ENCODE measurements at regions not wholly inside any gene's neighbourhood (a gene's known extent, or its start where the extent isn't known, plus 50 kb on each side); places are given as distances from the start of the nearest gene placed in this dataset.
"Not testable (repeated sequence)": the region's sequence is repeated elsewhere in the genome, so short reads cannot be mapped to it uniquely, and the experiment has no call there.

DNA sequence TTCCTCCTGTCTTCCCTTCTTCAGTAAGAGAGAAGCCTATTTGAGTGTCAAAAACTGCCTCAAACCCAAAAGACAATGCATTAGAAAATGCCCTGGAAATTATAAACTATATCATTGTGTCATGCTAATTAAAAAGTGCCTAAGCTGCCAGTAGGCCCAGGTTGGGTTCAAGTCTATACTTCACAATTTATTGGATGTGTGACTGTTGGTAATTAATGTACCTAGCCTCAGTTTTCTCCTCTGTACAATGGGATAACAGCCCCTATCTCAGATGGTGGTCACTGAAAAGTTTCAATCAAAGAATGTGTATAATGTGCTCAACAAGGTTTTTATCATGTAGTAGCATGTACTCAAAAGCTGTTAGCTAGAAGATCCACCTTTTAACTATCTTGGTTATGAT is 246.9 kb upstream of the DUSP10 start:
- DNase-seq = no peak

GRCh38 chr1:221987860-221988520 is 246.1 kb upstream of the DUSP10 start:
- DNase-seq = no peak

GRCh38 chr1:221983444-221983843 is 241.6 kb upstream of the DUSP10 start:
- DNase-seq = no peak

DNA sequence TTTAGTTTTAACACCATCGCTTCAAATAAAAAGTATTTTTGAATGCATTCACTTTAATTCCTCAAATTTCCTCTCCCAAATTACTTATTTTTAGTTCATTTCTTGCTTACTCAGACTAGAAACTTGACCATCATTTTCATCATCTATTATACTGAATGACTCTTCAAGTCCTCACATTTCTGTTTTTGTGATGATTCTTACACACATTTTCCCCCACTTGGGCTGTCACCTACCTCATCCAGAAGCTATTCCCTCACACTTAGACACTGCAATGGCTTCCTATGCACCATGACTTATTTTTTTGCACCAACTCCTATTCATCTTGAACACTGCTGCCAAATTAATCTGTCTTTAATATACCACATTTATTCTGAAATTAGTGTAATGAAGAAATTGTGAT is 239.6 kb upstream of the DUSP10 start:
- no peak for DNase-seq

DNA sequence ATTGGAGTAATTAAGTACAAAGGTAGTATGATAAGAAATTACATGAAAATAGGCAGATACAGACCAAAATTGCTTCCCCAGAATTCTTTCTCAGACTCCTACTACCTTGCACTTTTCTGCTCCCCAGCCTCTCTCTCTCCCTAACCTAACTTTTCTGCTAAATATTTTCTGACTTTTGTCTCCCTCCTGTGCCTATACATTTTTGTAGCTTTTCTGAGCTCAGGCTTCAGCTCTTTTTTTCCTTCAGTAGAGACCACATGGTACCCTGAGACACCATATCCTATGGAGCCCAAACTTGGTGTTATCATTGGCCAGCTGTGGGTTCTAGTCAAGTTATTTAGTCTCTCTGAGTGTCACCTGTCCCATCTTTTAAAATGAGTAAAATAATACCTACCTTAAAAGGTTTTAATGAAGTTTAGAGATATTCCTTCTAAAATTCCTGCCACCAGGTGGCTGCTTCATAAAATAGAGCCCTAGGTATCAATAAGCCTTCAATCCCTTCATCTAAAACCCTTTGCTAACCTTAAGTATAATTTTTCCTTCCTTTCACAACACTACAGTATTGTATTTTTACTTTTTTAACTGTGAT is 237.6 kb upstream of the DUSP10 start:
- DNase-seq = no peak

GRCh38 chr1:221978631-221979334 is 236.9 kb upstream of the DUSP10 start:
- DNase-seq = not testable (repeated sequence)

GRCh38 chr1:221973787-221974186 is 231.9 kb upstream of the DUSP10 start:
- DNase-seq = not testable (repeated sequence)

DNA sequence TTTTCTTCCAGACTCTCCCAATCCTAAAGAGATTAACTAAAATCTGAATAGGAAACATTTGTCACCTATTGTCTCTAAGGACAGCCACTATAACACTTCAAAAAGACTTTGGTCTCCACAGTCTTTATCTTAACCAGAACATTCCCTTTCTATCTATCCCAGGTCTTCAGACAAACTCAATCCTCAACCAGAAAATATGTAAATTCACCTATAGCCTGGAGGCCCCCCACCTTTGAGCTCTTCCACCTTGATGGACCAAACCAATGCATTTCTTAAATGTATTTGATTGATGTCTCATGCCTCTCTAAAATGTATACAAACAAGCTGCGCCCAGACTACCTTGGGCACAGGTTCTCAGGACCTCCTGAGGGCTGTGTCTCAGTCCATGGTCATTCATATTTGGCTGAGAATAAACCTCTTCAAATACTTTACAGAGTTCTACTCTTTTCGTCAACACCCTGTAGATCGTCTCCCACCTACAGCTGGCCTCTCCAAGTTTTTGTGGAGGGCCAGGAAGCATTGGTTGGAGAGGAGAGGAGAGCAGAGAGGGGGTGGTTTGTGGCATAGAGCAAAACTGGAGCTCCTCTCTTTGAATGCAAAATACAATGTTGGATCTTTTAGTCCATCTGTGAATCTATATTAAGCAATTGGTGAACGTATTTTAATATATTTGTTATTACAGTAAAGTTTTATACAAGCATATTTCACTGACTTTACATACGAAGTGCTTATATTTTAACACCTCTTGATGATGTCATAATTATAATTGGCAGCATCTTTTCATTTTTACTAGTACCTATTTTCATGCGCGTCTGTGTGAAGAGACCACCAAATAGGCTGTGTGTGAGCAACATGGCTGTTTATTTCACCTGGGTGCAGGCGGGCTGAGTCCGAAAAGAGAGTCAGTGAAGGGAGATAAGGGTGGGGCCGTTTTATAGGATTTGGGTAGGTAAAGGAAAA is 230.7 kb upstream of the DUSP10 start:
- no peak for DNase-seq

DNA sequence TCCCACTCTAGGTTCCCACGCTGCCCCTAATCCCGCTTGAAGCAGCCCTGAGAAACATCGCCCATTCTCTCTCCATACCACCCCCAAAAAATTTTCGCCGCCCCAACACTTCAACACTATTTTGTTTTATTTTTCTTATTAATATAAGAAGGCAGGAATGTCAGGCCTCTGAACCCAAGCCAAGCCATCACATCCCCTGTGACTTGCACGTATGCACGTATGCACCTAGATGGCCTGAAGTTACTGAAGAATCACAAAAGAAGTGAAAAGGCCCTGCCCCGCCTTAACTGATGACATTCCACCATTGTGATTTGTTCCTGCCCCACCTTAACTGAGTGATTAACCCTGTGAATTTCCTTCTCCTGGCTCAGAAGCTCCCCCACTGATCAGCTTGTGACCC is 229.1 kb upstream of the DUSP10 start:
- DNase-seq = not testable (repeated sequence)

DNA sequence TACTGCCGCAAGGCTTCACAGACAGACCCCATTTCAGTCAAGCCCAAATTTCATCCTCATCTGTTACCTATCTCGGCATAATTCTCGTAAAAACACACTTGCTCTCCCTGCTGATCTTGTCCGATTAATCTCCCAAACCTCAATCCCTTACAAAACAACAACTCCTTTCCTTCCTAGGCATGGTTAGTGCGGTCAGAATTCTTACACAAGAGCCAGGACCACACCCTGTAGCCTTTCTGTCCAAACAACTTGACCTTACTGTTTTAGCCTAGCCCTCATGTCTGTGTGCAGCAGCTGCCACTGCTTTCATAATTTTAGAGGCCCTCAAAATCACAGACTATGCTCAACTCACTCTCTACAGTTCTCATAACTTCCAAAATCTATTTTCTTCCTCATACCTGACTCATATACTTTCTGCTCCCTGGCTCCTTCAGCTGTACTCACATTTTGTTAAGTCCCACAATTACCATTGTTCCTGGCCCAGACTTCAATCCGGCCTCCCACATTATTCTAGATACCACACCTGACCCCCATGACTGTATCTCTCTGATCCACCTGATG is 227.5 kb upstream of the DUSP10 start:
- not testable (repeated sequence) for DNase-seq

DNA sequence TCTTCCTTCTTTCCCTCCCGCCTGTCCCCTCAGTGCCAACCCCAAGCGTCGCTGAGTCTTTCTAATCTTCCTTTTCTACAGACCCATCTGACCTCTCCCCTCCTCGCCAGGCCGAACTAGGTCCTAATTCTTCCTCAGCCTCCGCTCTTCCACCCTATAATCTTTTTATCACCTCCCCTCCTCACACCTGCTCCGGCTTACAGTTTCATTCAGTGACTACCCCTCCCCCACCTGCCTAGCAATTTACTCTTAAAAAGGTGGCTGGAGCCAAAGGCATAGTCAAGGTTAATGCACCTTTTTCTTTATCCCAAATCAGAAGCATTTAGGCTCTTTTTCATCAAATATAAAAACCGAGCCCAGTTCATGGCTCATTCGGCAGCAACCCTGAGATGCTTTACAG is 225.6 kb upstream of the DUSP10 start:
- DNase-seq = not testable (repeated sequence)

DNA sequence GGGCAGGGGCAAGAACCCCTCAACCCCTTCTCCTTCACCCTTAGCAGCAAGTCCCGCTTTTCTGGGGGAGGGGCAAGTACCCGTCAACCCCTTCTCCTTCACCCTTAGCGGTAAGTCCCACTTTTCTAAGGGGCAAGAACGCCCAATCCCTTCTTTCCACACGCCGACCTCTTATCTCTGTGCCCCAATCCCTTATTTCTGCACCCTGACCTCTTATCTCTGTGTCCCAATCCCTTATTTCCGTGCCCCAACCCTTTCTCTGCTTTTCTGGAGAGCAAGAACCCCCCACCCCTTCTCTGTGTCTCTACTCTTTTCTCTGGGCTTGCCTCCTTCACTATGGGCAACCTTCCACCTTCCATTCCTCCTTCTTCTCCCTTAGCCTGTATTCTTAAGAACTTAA is 225.0 kb upstream of the DUSP10 start:
- not testable (repeated sequence) for DNase-seq

GRCh38 chr1:221965891-221966290 is 224.0 kb upstream of the DUSP10 start:
- DNase-seq = not testable (repeated sequence)

DNA sequence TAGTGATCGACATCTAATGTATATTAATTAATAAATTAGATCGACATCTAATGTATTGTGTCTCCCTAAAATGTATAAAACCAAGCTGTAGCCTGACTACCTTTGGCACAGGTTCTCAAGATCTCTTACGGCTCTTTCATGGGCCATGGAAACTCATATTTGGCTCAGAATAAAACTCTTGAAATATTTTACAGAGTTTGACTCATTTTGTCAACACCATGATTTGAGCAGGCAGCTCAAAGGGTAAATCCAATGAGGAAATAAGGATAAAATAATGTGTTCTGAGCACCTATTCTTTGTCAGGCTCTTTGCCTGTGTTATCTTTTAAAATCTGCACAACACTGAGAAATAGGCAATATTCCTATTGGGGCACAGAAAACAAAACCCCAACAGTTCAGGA is 223.4 kb upstream of the DUSP10 start:
- no peak for DNase-seq

DNA sequence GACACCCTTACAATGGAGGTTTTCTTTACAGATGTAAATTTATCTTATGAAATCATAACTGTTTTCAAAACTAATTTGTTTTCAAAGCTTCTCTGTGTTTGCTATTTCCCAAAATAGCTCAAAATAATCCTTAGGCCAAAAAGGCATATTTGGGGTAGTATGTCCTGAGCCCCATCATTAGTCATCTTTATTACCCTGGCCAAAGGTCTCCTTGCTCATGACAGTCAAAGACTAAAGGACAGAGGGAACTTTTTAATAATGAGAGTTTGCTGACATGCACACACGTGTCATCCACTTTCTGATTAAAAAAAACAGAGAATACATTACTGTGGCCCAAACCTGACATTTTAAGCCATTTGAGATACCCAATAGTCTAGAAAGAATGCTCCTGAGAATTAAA is 221.9 kb upstream of the DUSP10 start:
- DNase-seq = no peak

DNA sequence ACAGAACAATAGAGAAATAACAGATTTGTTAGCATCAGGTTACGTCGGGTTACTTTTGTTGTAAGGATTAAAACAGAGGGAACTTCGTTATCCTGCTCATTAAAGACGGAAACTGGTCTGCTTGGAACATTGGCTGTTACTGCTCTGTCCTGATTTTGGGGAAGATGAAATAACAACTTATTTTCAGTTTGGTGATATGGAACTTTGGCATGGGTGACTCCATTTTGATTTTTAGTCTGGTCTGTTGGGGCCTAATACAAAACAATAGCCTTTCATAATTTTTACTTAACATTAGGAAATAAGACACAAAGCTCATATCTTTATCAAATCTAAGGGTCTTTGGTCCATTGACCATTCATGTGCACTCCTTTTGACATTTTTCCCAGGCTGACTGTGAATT is 220.5 kb upstream of the DUSP10 start:
- no peak for DNase-seq

- peak; percentile 43 for DNase-seq
Measured at GRCh38 chr1:221961532-221962292, 219.8 kb upstream of the DUSP10 start.

GRCh38 chr1:221958161-221958562 is 216.3 kb upstream of the DUSP10 start:
- not testable (repeated sequence) for DNase-seq

GRCh38 chr1:221957350-221957749 is 215.5 kb upstream of the DUSP10 start:
- DNase-seq = not testable (repeated sequence)

- no peak for DNase-seq
Measured at GRCh38 chr1:221949996-221950395, 208.1 kb upstream of the DUSP10 start.

DNA sequence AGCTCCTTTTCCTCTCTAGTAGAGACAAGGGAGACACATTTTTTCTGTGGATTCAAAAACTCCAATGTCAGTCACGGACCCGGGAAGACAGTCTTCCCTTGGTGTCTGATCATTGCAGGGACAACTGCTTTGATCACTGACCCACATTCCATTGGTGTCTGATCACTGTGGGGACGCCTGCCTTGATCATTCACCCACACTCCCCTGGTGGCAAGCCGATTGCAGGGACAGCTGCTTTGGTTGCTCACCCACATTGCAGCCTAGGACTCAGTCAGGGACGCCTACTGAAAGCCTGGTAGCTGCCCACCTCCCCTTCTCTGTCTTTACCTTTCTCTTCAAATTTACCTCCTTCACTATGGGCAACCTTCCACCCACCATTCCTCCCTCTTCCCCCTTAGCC is 206.6 kb upstream of the DUSP10 start:
- DNase-seq = no peak

- DNase-seq = no peak
Measured at GRCh38 chr1:221947731-221948130, 205.8 kb upstream of the DUSP10 start.

Measured in activated CD8-positive, alpha-beta memory T cell treated with anti-CD3 and anti-CD28 coated beads, Interleukin-2, amount 50 U/mL, for 4 hours (primary cell).